NCI-H2107 (cell line): ENCODE measurements at regions not wholly inside any gene's neighbourhood (a gene's known extent, or its start where the extent isn't known, plus 50 kb on each side); places are given as distances from the start of the nearest gene placed in this dataset.
A peak's percentile ranks its signal among the peaks of the same experiment; 100 is the strongest.

Experiments used
- DNase-seq: peaks from one replicate; lab custom pipeline; 2025; lab: John Stamatoyannopoulos, UW

- peak; percentile 73 for DNase-seq
These were observed 305.1 kb downstream of the PSAT1 start for GRCh38 chr9:78601957-78602565.

GRCh38 chr9:78605041-78606000 lies 308.4 kb downstream of the PSAT1 start:
- no peak for DNase-seq

- no peak for DNase-seq
These were observed 309.1 kb downstream of the PSAT1 start for GRCh38 chr9:78606001-78606379.

- no peak for DNase-seq
These were observed 310.9 kb downstream of the PSAT1 start for GRCh38 chr9:78607853-78608252.

- DNase-seq = peak; percentile 69
These were observed 312.5 kb downstream of the PSAT1 start for GRCh38 chr9:78609450-78609849.

- DNase-seq = no peak
These were observed 315.2 kb downstream of the PSAT1 start for GRCh38 chr9:78612091-78612490.

- DNase-seq = no peak
These were observed 316.1 kb downstream of the PSAT1 start for GRCh38 chr9:78613006-78613405.

- DNase-seq = no peak
These were observed 318.0 kb downstream of the PSAT1 start for GRCh38 chr9:78614892-78615291.

- DNase-seq = no peak
These were observed 318.4 kb downstream of the PSAT1 start for GRCh38 chr9:78615372-78615771.

- DNase-seq = no peak
These were observed 321.8 kb downstream of the PSAT1 start for GRCh38 chr9:78618735-78619134.

- no peak for DNase-seq
These were observed 323.4 kb downstream of the PSAT1 start for GRCh38 chr9:78620303-78620702.

GRCh38 chr9:78620764-78621163 lies 323.8 kb downstream of the PSAT1 start:
- no peak for DNase-seq

GRCh38 chr9:78622126-78622525 lies 325.2 kb downstream of the PSAT1 start:
- DNase-seq = no peak

- no peak for DNase-seq
These were observed 330.0 kb downstream of the PSAT1 start for GRCh38 chr9:78626971-78627370.

GRCh38 chr9:78630966-78631365 lies 334.0 kb downstream of the PSAT1 start:
- DNase-seq = no peak

GRCh38 chr9:78640728-78641127 lies 343.8 kb downstream of the PSAT1 start:
- no peak for DNase-seq

GRCh38 chr9:78644359-78644758 lies 347.4 kb downstream of the PSAT1 start:
- DNase-seq = no peak

- DNase-seq = no peak
These were observed 357.4 kb downstream of the PSAT1 start for GRCh38 chr9:78654324-78654723.

- no peak for DNase-seq
These were observed 366.4 kb downstream of the PSAT1 start for GRCh38 chr9:78663369-78663768.

- DNase-seq = no peak
These were observed 367.4 kb downstream of the PSAT1 start for GRCh38 chr9:78664370-78664769.

GRCh38 chr9:78666818-78667414 lies 370.0 kb downstream of the PSAT1 start:
- DNase-seq = no peak

GRCh38 chr9:78668148-78668832 lies 371.4 kb downstream of the PSAT1 start:
- no peak for DNase-seq
